CD14-positive monocyte (primary cell): ENCODE measurements at regions not wholly inside any gene's neighbourhood (a gene's known extent, or its start where the extent isn't known, plus 50 kb on each side); places are given as distances from the start of the nearest gene placed in this dataset.

Experiments used
- DNase-seq, 3 donors: peaks; one replicate each; pipeline ENCODE4 v3.0.0-alpha.2; 2011 to 2022
- H2AFZ ChIP-seq: 2 replicates; pipeline ENCODE4 v1.6.0; 2012; ENCODE audit warnings: mild to moderate bottlenecking, low read depth, low read length, inconsistent platforms; ENCODE audit not compliant: insufficient read depth, poor library complexity, severe bottlenecking
- H3K27ac ChIP-seq, 2 donors: 1 replicate in 1 of 2; 2 replicates in 1 of 2; pipeline ENCODE4 v1.5.1; 2012 to 2013; ENCODE audit warnings: low read length in 2 of 2, control low read depth in 1 of 2, inconsistent platforms in 1 of 2, low read depth in 1 of 2, mild to moderate bottlenecking in 1 of 2
- H3K27me3 ChIP-seq, 2 donors: one replicate each; pipeline versions ENCODE4 v1.6.0 to v1.6.1; 2011 to 2013; ENCODE audit warnings: low read length in 2 of 2; ENCODE audit not compliant: control insufficient read depth in 2 of 2, insufficient read depth in 2 of 2
- H3K36me3 ChIP-seq, 2 donors: replicated peaks in 1 of 2; 1 replicate in 1 of 2; 2 replicates in 1 of 2; pipeline versions ENCODE4 v1.5.1 to v1.6.1; 2012 to 2013; ENCODE audit warnings: low read length in 2 of 2, control low read depth in 1 of 2, inconsistent platforms in 1 of 2, mild to moderate bottlenecking in 1 of 2; ENCODE audit not compliant: insufficient read depth in 2 of 2, control insufficient read depth in 1 of 2
- H3K4me1 ChIP-seq, 2 donors: 1 replicate in 1 of 2; 2 replicates in 1 of 2; pipeline versions ENCODE4 v1.5.1 to v1.6.1; 2012 to 2013; ENCODE audit warnings: low read length in 2 of 2, control low read depth in 1 of 2, inconsistent platforms in 1 of 2, mild to moderate bottlenecking in 1 of 2, moderate library complexity in 1 of 2; ENCODE audit not compliant: insufficient read depth in 2 of 2, control insufficient read depth in 1 of 2
- H3K4me2 ChIP-seq: replicated peaks from 2 replicates; pipeline ENCODE3; 2012; ENCODE audit warnings: low read length, moderate library complexity, mild to moderate bottlenecking; ENCODE audit not compliant: poor library complexity, severe bottlenecking; ENCODE audit errors: extremely low read depth
- H3K4me3 ChIP-seq, 3 experiments: fragments of 200-600 bp in 1 of 3; sonication (generic) in 1 of 3; replicated peaks in 1 of 3; 1 replicate in 2 of 3; 2 replicates in 1 of 3; pipeline ENCODE4 v1.5.1; 2011 to 2013; ENCODE audit warnings: low read length in 3 of 3, mild to moderate bottlenecking in 3 of 3, control low read depth in 2 of 3, low read depth in 2 of 3, inconsistent platforms in 1 of 3, moderate library complexity in 1 of 3
- H3K79me2 ChIP-seq: 2 replicates; pipeline ENCODE4 v1.6.0; 2012; ENCODE audit warnings: mild to moderate bottlenecking, control low read depth, inconsistent platforms, low read length, moderate library complexity; ENCODE audit not compliant: insufficient read depth
- H3K9ac ChIP-seq: 2 replicates; pipeline ENCODE4 v1.6.0; 2017; ENCODE audit warnings: low read length, mild to moderate bottlenecking; ENCODE audit not compliant: insufficient read depth, poor library complexity, severe bottlenecking
- H3K9me3 ChIP-seq, 2 donors: replicated peaks in 1 of 2; 1 replicate in 1 of 2; 2 replicates in 1 of 2; pipeline versions ENCODE4 v1.5.1 to v1.6.1; 2012 to 2013; ENCODE audit warnings: low read length in 2 of 2, control low read depth in 1 of 2; ENCODE audit not compliant: control insufficient read depth in 1 of 2, insufficient read depth in 1 of 2
- H4K20me1 ChIP-seq: 2 replicates; pipeline ENCODE4 v1.6.0; 2012; ENCODE audit warnings: mild to moderate bottlenecking, low read length, control low read depth, moderate library complexity; ENCODE audit not compliant: insufficient read depth
- H3K27ac Mint-ChIP-seq, 7 donors: one replicate each; pipeline ENCODE4 v1.8.0; 2020; ENCODE audit warnings: mild to moderate bottlenecking in 7 of 7, mixed read lengths in 7 of 7, moderate library complexity in 6 of 7, inconsistent platforms in 2 of 7
- H3K27me3 Mint-ChIP-seq, 3 donors: one replicate each; pipeline ENCODE4 v1.8.0; 2021 to 2022; ENCODE audit warnings: low read depth in 3 of 3, mild to moderate bottlenecking in 3 of 3, mixed read lengths in 3 of 3, moderate library complexity in 3 of 3, inconsistent platforms in 1 of 3
- H3K36me3 Mint-ChIP-seq, 2 donors: one replicate each; pipeline ENCODE4 v1.8.0; 2020; ENCODE audit warnings: mixed read lengths in 2 of 2, inconsistent platforms in 1 of 2, mild to moderate bottlenecking in 1 of 2
- H3K4me1 Mint-ChIP-seq: one replicate; pipeline ENCODE4 v1.8.0; 2020; ENCODE audit warnings: mild to moderate bottlenecking, mixed read lengths
- H3K4me3 Mint-ChIP-seq, 2 donors: one replicate each; pipeline ENCODE4 v1.8.0; 2020; ENCODE audit warnings: mild to moderate bottlenecking in 2 of 2, mixed read lengths in 2 of 2, moderate library complexity in 1 of 2
- H3K9me3 Mint-ChIP-seq, 7 donors: one replicate each; pipeline ENCODE4 v1.8.0; 2020 to 2022; ENCODE audit warnings: mixed read lengths in 7 of 7, mild to moderate bottlenecking in 6 of 7, moderate library complexity in 6 of 7, inconsistent platforms in 2 of 7
- WGBS: methylation state at CpG from one replicate; pipeline ENCODE4 v1.1.5; 2013; ENCODE audit warnings: missing lambda C conversion rate; ENCODE audit not compliant: insufficient coverage; 5-methylcytosine and 5-hydroxymethylcytosine counted together
- intact Hi-C, 2 donors: fragments of 100-400 bp; cut with micrococcal nuclease; formaldehyde crosslinking; loops; one replicate each; pipeline versions ENCODE4 v1.15.0 to v1.15.1; 2023
- TF ChIP-seq, protein P1 (sequence below): fragments of 200-600 bp; IDR thresholded peaks from one replicate; pipeline ENCODE4 v1.8.0; 2022; ENCODE audit warnings: antibody characterized with exemption, mild to moderate bottlenecking

- H2AFZ ChIP-seq: no peak overlapping the region
- H3K4me3 ChIP-seq: no peak overlapping the region
- DNase-seq: peak in 2 of 3 donors; percentile 2 to 6
- no peaks in the 10 kb centered on the region for H3K4me1 ChIP-seq
- Mint-ChIP-seq H3K4me1 (no peaks in the 10 kb centered on the region), H3K9me3 (peaks cover 0 to 1% (median 0%) of the 10 kb centered on the region in 7 donors), H3K27me3 (no peaks in the 10 kb centered on the region), H3K27ac (peak overlapping the region in 1 of 7 donors; percentile 4), H3K36me3 (no peaks in the 10 kb centered on the region), H3K4me3 (no peak overlapping the region)
- no peaks in the 10 kb centered on the region for H3K27me3 ChIP-seq
- H3K9ac ChIP-seq: no peak overlapping the region
- no peaks in the 10 kb centered on the region for H3K36me3 ChIP-seq
- H3K9me3 ChIP-seq: no peaks in the 10 kb centered on the region
- no peak overlapping the region for H3K27ac ChIP-seq
- no peaks in the 10 kb centered on the region for H4K20me1 ChIP-seq
- H3K4me2 ChIP-seq: no peak overlapping the region
- WGBS: no CpG with 5 or more reads among the region's 5 CpGs
- no peaks in the 10 kb centered on the region for H3K79me2 ChIP-seq
- intact Hi-C loops: no loop called here
- TF ChIP-seq, protein P1, sequence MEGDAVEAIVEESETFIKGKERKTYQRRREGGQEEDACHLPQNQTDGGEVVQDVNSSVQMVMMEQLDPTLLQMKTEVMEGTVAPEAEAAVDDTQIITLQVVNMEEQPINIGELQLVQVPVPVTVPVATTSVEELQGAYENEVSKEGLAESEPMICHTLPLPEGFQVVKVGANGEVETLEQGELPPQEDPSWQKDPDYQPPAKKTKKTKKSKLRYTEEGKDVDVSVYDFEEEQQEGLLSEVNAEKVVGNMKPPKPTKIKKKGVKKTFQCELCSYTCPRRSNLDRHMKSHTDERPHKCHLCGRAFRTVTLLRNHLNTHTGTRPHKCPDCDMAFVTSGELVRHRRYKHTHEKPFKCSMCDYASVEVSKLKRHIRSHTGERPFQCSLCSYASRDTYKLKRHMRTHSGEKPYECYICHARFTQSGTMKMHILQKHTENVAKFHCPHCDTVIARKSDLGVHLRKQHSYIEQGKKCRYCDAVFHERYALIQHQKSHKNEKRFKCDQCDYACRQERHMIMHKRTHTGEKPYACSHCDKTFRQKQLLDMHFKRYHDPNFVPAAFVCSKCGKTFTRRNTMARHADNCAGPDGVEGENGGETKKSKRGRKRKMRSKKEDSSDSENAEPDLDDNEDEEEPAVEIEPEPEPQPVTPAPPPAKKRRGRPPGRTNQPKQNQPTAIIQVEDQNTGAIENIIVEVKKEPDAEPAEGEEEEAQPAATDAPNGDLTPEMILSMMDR: peak; percentile 29
Observed at GRCh38 chrX:58025979-58026378, 115.7 kb upstream of the ZXDA start.

DNA sequence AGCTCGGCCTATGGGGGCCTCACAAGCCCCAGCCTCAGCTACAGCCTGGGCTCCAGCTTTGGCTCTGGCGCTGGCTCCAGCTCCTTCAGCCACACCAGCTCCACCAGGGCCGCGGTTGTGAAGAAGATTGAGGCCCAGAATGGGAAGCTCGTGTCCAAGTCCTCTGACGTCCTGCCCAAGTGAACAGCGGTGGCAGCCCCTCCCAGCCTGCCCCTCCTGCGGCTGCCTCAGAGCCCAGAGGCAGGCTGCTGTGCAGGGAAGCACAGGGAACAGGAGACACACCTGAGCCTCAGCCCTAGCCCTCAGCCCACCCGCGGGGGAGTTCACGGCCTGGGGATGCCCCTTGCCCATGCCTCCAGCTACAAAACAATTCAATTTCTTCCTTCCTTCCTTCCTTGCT, 75.7 kb upstream of the ZXDA start:
- Histone ChIP-seq H4K20me1 (no peaks in the 10 kb centered on the region), H3K79me2 (no peaks in the 10 kb centered on the region), H2AFZ (no peak overlapping the region), H3K4me2 (no peak overlapping the region), H3K27me3 (no peaks in the 10 kb centered on the region), H3K36me3 (no peaks in the 10 kb centered on the region), H3K27ac (no peak overlapping the region), H3K9ac (no peak overlapping the region), H3K4me3 (no peak overlapping the region), H3K4me1 (no peaks in the 10 kb centered on the region), H3K9me3 (peaks cover 23 to 37% of the 10 kb centered on the region in 2 donors)
- H3K27ac Mint-ChIP-seq: no peak overlapping the region
- H3K4me1 Mint-ChIP-seq: no peaks in the 10 kb centered on the region
- peaks cover 3 to 31% (median 15%) of the 10 kb centered on the region in 7 donors for H3K9me3 Mint-ChIP-seq
- no peaks in the 10 kb centered on the region for H3K36me3 Mint-ChIP-seq
- H3K4me3 Mint-ChIP-seq: no peak overlapping the region
- WGBS: 89% methylated on average over 8 of the region's 11 CpGs
- H3K27me3 Mint-ChIP-seq: peaks cover 0 to 7% (median 0%) of the 10 kb centered on the region in 3 donors
- TF ChIP-seq, protein P1: no peak
- intact Hi-C loops: no loop called here
- no peak for DNase-seq
